ENCODE measurements at regions not wholly inside any gene's neighbourhood (a gene's known extent, or its start where the extent isn't known, plus 50 kb on each side); places are given as distances from the start of the nearest gene placed in this dataset.
"Not testable (repeated sequence)": the region's sequence is repeated elsewhere in the genome, so short reads cannot be mapped to it uniquely, and the experiment has no call there.

- no peak for DNase-seq
These were observed 50.7 kb upstream of the DIAPH3 start for GRCh38 chr13:60214213-60215055.

GRCh38 chr13:60220072-60220471 lies 56.3 kb upstream of the DIAPH3 start:
- DNase-seq = no peak

GRCh38 chr13:60221581-60221980 lies 57.9 kb upstream of the DIAPH3 start:
- DNase-seq = no peak

- no peak for DNase-seq
These were observed 62.8 kb upstream of the DIAPH3 start for GRCh38 chr13:60226507-60226906.

GRCh38 chr13:60227158-60227557 lies 63.4 kb upstream of the DIAPH3 start:
- DNase-seq = no peak

- no peak for DNase-seq
These were observed 66.1 kb upstream of the DIAPH3 start for GRCh38 chr13:60229708-60230272.

- no peak for DNase-seq
These were observed 66.9 kb upstream of the DIAPH3 start for GRCh38 chr13:60230593-60230992.

- DNase-seq = no peak
These were observed 78.4 kb upstream of the DIAPH3 start for GRCh38 chr13:60242043-60242595.

GRCh38 chr13:60244381-60244780 lies 80.7 kb upstream of the DIAPH3 start:
- DNase-seq = no peak

- not testable (repeated sequence) for DNase-seq
These were observed 87.7 kb upstream of the DIAPH3 start for GRCh38 chr13:60251419-60251818.

- no peak for DNase-seq
These were observed 94.6 kb upstream of the DIAPH3 start for GRCh38 chr13:60258349-60258748.

- no peak for DNase-seq
These were observed 96.7 kb upstream of the DIAPH3 start for GRCh38 chr13:60260440-60260839.

- DNase-seq = peak; percentile 76
These were observed 98.0 kb upstream of the DIAPH3 start for GRCh38 chr13:60261432-60262351.

- DNase-seq = no peak
These were observed 101.8 kb upstream of the DIAPH3 start for GRCh38 chr13:60265566-60265965.

- DNase-seq = peak; percentile 43
These were observed 103.9 kb upstream of the DIAPH3 start for GRCh38 chr13:60267498-60268202.

GRCh38 chr13:60268203-60268555 lies 104.5 kb upstream of the DIAPH3 start:
- DNase-seq = no peak

- DNase-seq = no peak
These were observed 110.3 kb upstream of the DIAPH3 start for GRCh38 chr13:60273971-60274527.

GRCh38 chr13:60274655-60275054 lies 110.9 kb upstream of the DIAPH3 start:
- DNase-seq = no peak

GRCh38 chr13:60275208-60275607 lies 111.5 kb upstream of the DIAPH3 start:
- DNase-seq = no peak

- not testable (repeated sequence) for DNase-seq
These were observed 116.5 kb upstream of the TDRD3 start for GRCh38 chr13:60280524-60280923.

- DNase-seq = no peak
These were observed 114.8 kb upstream of the TDRD3 start for GRCh38 chr13:60282186-60282585.

GRCh38 chr13:60282708-60283107 lies 114.3 kb upstream of the TDRD3 start:
- DNase-seq = peak; percentile 52

Data from NCI-H526 treated with DMSO at 0.1 percent for 48 hours (cell line).